Activated CD4-positive, alpha-beta T cell treated with anti-CD3 and anti-CD28 coated beads, Interleukin-2, Interleukin-6, amounts not matched to agents 100 ng/mL and 50 ng/mL, durations not matched to agents 16 hours and 8 hours (primary cell): ENCODE measurements at regions not wholly inside any gene's neighbourhood (a gene's known extent, or its start where the extent isn't known, plus 50 kb on each side); places are given as distances from the start of the nearest gene placed in this dataset.
"Not testable (repeated sequence)": the region's sequence is repeated elsewhere in the genome, so short reads cannot be mapped to it uniquely, and the experiment has no call there.

ENCODE experiments used
- DNase-seq: peaks from one replicate; pipeline ENCODE4 v3.0.0-alpha.2; 2020

- no peak for DNase-seq
Measured at GRCh38 chrX:150058728-150059127, 120.4 kb upstream of the EOLA2 start.

GRCh38 chrX:150060406-150060805, 122.1 kb upstream of the EOLA2 start:
- no peak for DNase-seq

DNA sequence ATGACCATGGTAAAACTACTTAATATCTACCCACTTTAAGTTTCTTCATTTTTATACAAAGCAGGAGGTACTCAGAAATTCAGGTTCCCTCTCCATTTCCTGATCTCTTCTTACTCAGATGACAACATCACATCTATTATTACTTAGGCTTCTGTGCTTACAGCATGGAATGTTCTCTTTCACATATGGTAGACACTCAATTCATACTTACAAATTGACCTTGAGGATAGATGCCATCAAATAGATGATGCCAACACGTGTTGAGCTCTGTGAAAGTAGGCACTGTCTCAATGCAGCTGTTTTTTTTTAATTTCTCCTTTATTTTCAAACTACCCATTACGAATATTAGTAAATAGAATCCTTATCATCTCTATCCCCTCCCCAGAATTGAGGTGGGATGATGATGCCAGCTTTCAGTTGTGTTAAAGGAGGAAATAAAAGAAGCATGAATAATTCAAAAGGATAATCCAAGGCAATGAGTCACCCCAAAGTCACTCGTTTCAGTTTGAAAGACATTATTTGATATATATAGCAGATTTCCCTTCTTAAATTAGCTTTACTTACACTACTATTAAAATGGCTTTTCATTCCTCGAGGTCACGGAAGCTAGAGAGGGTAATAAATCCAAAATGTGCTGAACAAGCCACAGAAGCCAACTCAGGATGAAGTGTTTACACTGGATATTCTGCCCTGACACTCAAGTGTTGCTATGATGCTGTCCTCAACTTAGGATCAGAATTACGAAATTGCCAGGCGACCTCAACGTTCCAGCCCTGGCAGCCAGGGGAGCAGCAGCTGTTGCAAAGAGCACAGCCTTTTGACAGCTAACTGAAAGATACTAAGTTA, 124.2 kb upstream of the EOLA2 start:
- no peak for DNase-seq

DNA sequence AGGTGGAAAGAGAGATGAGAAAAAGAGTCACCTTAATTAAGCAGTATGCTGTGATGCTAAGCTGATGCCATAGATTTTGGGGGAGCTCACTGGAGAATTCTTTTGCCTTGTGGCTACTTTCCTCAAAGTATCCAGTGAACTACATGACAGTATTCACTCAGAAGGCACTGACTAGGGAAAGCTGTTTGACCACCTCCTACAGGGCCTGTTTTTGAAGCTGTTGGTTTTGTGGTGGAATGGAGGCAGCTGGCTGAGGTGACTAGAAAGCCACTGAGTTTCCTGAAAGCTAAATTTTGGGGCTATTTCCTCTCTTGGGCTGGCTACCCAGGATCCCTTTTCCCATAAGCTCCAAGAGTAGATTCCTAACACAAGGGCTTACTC, 124.8 kb upstream of the EOLA2 start:
- DNase-seq, result no peak

DNA sequence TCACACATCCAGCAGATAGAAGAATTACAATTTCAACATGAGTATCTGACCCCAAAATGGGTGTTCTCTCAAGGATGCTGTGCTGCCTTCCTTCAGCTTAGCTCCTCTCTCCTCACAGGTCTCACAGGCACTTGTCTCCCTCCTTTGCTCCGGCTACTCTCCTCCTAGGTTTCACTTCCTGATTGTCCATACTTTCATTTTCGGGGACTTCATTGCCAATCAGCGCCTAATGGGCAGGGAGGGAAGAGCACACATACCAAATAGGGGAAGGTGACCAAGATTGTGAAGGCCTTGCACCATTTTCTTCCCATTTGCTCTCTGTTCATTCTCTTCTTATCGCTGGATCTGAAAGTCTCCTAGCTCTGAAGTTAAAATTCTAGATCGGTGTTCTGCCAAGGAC, 125.4 kb upstream of the EOLA2 start:
- DNase-seq, result no peak

DNA sequence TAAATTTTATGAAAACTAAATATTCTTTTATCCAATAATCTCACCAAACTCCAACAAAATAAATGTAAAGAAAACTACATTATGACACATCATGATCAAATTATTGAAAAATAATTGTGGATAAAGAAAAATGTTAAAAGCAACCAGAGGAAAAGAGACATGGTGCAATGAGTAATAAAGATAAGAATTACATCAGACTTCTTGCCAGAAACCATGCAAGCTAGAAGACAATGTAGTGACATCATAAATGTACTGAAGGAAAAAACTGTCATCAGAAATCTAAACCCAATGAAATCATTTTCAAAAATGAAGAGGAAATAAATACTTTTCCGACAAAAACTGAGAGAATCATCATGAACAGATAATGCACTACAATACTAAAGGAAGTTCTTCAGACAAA, 135.9 kb upstream of the EOLA2 start:
- DNase-seq, result no peak

DNA sequence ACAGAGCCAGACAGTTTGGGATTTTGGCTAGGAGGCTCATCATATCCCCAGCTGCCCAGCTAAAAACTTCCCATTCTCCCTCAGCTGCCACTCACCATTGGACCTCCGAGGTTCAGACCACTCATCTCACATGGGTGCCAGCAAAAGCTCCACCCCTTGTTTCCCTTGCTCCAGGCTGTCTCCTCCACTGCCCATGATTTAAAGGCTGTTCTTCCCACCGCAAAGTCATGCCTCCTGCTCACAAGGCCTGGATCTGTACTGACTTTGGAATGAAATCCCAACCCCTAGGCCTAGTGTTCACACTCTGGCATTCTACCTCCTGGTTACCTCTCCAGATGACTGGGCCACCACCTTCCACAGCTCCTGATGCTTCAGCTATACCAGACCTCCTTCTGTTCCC, 142.2 kb upstream of the EOLA2 start:
- no peak for DNase-seq

DNA sequence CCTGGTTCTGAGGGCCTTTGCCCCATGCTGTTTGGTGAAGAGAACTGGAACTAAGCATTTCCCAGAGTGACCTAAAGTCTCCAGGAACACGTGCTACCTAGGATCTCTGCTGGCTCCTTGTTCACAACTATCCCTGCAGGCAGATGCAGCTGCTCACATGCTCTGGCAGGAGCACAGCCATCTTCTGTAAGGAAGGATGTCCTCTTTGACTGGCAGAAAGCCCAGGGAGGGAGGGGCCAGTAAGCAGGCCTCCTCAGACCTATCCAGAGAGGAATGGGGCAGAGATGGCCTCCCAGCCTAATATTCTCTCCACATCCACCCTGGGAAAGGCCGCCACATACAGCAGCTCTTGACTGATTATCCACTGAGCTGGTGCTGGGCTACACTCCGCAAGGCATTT, 142.8 kb upstream of the EOLA2 start:
- no peak for DNase-seq

- no peak for DNase-seq
Measured at GRCh38 chrX:150084496-150085229, 146.4 kb upstream of the EOLA2 start.

DNA sequence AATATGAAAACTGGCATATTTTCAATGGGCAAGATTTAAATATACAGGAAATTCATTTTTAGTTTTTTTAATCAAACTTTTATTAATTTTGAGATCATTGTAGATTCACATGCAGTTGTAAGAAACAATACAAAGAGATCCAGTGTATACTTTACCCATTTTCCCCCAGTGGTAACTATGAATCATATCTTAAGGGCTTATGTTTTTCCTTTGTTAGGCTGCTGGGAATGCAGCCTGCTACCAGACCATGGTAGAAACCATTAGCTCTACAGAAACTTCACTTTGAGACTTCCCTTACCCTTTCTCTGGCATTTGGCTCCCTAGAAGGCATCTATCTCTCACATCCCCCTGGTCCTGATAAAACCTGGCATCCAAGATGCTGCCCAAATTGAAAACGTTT, 147.6 kb upstream of the EOLA2 start:
- DNase-seq, result no peak

GRCh38 chrX:150086371-150086770, 148.1 kb upstream of the EOLA2 start:
- DNase-seq, result no peak

- no peak for DNase-seq
Measured at GRCh38 chrX:150087612-150088011, 149.3 kb upstream of the EOLA2 start.

DNA sequence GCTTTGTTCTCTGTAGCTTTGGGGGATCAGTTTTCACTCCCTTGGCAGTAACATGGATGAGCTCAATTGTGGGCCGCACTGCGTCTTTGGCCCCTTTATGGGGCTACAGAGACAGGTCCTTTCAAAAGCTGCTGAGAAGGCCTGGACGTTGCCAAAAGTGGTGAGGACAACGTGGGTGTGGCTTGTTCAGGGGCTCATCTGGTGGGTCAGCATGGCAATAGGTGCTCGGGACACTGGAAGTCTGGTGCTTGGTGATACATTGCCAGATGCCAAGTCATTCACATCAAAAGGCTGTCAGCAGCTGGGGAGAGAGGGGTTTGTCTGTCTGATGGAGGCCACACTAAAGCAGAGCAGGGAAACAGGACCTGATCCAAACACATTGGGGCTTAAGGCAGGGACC, 149.8 kb upstream of the EOLA2 start:
- DNase-seq, result no peak

- DNase-seq, result no peak
Measured at GRCh38 chrX:150088766-150089518, 150.7 kb upstream of the EOLA2 start.

GRCh38 chrX:150091300-150091699, 153.0 kb upstream of the EOLA2 start:
- DNase-seq, result not testable (repeated sequence)

DNA sequence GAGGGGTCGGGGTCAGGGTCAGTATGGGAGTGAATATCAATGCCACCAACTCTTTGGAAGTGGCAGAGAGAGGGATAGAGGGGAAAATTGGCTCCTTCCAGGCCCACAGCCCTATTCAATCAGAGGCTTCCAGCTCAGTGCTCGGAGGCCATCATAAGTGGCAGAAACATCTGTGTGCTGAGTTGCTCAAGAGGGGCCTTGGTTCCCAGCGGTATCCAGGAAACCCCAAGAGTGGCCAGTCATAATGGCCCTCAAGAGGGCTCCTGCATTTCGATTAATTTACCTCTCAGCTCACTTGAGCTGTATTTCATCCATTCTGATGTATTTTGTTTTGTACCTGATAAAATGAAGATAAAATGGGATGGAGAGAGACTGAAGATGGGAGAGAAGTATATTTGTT, 154.3 kb upstream of the EOLA2 start:
- DNase-seq, result no peak

DNA sequence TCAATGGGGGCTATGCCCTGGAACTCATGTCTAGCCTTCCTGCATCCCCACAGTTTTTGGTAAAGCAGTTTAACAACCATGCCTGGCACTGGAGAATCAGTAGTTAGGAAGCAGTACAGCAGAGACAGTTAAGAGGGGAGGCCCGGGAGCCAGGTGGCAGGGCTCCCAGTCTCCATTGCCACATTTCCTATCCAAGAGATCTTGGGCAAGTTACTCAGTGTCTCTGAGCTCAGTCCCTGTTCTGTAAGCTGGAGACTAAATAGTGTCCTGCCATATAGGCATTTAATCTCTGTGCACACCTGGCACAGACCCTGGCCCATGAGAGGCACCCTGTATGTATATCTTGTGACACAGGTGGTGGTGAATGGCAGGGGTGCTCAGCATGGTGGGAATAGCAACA, 156.1 kb upstream of the EOLA2 start:
- no peak for DNase-seq

DNA sequence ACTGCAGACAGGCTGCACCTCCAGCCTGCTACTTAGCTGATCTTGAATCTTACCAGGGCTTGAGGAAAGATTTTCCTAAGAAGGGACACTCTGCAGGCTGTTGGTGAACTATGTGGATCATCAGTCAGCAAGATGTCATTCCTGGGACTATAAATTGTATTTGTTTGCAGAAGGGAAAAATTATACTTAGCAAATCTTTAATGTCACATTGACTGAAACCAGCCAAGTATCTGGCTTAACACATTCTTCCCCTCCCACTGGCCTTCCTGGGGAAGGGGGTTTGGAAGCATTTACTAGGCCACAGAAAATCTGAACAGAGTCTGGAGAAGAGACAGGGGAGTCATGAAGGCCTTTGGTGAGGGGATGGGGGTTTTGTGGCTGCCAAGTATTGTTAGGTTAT, 156.7 kb upstream of the EOLA2 start:
- no peak for DNase-seq

DNA sequence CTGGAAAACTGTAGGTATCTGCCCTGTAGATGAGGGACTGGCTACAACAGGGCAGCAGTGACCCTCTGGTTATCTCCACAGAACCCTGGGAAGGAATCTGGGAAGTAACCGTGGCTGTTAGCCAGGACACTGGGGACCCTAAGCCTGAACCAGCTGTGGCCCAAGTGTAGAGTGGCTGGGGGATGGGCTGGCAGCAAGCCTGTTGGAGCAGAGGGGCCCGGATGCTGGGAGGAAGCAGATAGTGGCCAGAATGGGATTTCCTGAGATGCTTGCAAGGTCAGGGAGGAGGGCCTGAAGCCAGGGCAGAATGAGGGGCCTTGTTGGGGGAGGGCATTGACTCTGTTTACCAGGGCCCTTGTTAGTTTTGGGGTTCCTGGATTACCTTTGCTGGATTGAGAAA, 161.0 kb upstream of the EOLA2 start:
- no peak for DNase-seq

GRCh38 chrX:150100261-150100660, 162.0 kb upstream of the EOLA2 start:
- DNase-seq, result no peak

GRCh38 chrX:150118476-150118875, 180.2 kb upstream of the EOLA2 start:
- no peak for DNase-seq

GRCh38 chrX:150119323-150119722, 181.0 kb upstream of the EOLA2 start:
- no peak for DNase-seq

DNA sequence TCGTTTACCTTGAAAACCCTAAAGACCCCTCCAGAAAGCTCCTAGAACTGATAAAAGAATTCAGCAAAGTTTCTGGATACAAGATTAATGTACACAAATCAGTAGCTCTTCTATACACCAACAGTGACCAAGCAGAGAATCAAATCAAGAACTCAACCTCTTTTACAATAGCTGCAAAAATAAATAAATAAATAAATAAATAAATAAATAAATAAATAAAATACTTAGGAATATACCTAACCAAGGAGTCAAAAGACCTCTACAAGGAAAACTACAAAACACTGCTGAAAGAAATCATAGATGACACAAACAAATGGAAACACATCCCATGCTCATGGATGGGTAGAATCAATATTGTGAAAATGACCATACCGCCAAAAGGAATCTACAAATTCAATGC, 186.8 kb upstream of the EOLA2 start:
- not testable (repeated sequence) for DNase-seq

GRCh38 chrX:150127216-150127615, 188.9 kb upstream of the EOLA2 start:
- DNase-seq, result no peak
